Thoracic aorta (tissue), 2 donors: ENCODE measurements at regions not wholly inside any gene's neighbourhood (a gene's known extent, or its start where the extent isn't known, plus 50 kb on each side); places are given as distances from the start of the nearest gene placed in this dataset.

Source experiments
- ATAC-seq: fragments of 150-250 bp; one replicate; pipeline ENCODE4 v1.8.0; 2017; ENCODE audit warnings: low read depth; ENCODE audit not compliant: insufficient number of reproducible peaks, low FRiP score
- DNase-seq: peaks from one replicate; pipeline ENCODE4 v3.0.0-alpha.2; 2020; ENCODE audit warnings: low spot score
- H3K27ac ChIP-seq, 2 donors: fragments of 200-600 bp; sonication (generic); 1 replicate in 1 of 2; 2 replicates in 1 of 2; pipeline ENCODE4 v1.5.1; 2016; ENCODE audit warnings: mild to moderate bottlenecking in 2 of 2, moderate library complexity in 2 of 2
- H3K27me3 ChIP-seq: fragments of 200-600 bp; sonication (generic); replicated peaks from 2 replicates; pipeline ENCODE4 v1.6.0; 2016; ENCODE audit warnings: mild to moderate bottlenecking; ENCODE audit not compliant: insufficient read depth
- H3K36me3 ChIP-seq: fragments of 200-600 bp; sonication (generic); one replicate; pipeline ENCODE4 v1.5.1; 2016
- H3K4me1 ChIP-seq, 2 donors: fragments of 200-600 bp; sonication (generic); 1 replicate in 1 of 2; 2 replicates in 1 of 2; pipeline versions ENCODE4 v1.5.1 to v1.6.0; 2016; ENCODE audit warnings: low read depth in 2 of 2, mild to moderate bottlenecking in 1 of 2; ENCODE audit not compliant: control insufficient read depth in 1 of 2
- H3K4me3 ChIP-seq: fragments of 200-600 bp; sonication (generic); 2 replicates; pipeline ENCODE4 v1.5.1; 2016; ENCODE audit warnings: mild to moderate bottlenecking
- H3K9me3 ChIP-seq: fragments of 200-600 bp; sonication (generic); 2 replicates; pipeline ENCODE4 v1.5.1; 2016
- TF ChIP-seq, protein P1 (sequence below): fragments of 200-600 bp; sonication (generic); IDR thresholded peaks from one replicate; pipeline ENCODE4 v1.5.1; 2019; ENCODE audit warnings: antibody characterized with exemption

- ATAC-seq (no peak), DNase-seq (no peak)
- Histone ChIP-seq H3K4me1 (no peaks in the 10 kb centered on the region), H3K9me3 (no peaks in the 10 kb centered on the region), H3K27ac (no peak overlapping the region), H3K36me3 (no peaks in the 10 kb centered on the region), H3K4me3 (no peak overlapping the region), H3K27me3 (no peaks in the 10 kb centered on the region)
- TF ChIP-seq, protein P1, sequence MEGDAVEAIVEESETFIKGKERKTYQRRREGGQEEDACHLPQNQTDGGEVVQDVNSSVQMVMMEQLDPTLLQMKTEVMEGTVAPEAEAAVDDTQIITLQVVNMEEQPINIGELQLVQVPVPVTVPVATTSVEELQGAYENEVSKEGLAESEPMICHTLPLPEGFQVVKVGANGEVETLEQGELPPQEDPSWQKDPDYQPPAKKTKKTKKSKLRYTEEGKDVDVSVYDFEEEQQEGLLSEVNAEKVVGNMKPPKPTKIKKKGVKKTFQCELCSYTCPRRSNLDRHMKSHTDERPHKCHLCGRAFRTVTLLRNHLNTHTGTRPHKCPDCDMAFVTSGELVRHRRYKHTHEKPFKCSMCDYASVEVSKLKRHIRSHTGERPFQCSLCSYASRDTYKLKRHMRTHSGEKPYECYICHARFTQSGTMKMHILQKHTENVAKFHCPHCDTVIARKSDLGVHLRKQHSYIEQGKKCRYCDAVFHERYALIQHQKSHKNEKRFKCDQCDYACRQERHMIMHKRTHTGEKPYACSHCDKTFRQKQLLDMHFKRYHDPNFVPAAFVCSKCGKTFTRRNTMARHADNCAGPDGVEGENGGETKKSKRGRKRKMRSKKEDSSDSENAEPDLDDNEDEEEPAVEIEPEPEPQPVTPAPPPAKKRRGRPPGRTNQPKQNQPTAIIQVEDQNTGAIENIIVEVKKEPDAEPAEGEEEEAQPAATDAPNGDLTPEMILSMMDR, result no peak
These were observed 539.1 kb downstream of the TMTC2 start for GRCh38 chr12:83225806-83226205.

DNA sequence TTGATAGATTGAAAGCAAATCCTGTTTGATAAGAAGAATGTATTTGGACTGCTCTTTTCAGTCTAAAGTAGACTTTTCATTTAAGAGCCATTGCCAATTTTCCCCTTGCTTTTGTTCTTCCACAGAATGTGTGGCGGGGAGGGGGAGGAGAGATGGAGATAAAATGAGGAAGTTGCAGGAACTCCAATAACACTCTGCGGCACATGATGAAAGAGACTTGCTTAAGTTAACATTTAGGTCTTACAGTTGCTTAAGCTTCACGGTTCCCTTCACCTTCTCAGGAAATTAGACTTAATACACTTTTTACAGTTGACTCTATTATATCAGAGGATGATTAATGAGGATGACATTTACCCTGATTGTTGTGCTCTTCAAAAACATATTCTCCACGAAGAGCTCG, 537.3 kb downstream of the TMTC2 start:
- Histone ChIP-seq H3K4me3 (no peak overlapping the region), H3K27me3 (no peaks in the 10 kb centered on the region), H3K4me1 (no peaks in the 10 kb centered on the region), H3K27ac (no peak overlapping the region), H3K9me3 (no peaks in the 10 kb centered on the region), H3K36me3 (no peaks in the 10 kb centered on the region)
- DNase-seq (no peak), ATAC-seq (no peak)
- TF ChIP-seq, protein P1, result no peak

GRCh38 chr12:83220774-83221173, 534.1 kb downstream of the TMTC2 start:
- H3K4me1 ChIP-seq, result no peaks in the 10 kb centered on the region
- no peaks in the 10 kb centered on the region for H3K27me3 ChIP-seq
- TF ChIP-seq, protein P1, result no peak
- ATAC-seq, result no peak
- no peak overlapping the region for H3K4me3 ChIP-seq
- no peaks in the 10 kb centered on the region for H3K9me3 ChIP-seq
- no peak overlapping the region for H3K27ac ChIP-seq
- H3K36me3 ChIP-seq, result no peaks in the 10 kb centered on the region
- DNase-seq, result no peak

GRCh38 chr12:83216230-83216629, 529.5 kb downstream of the TMTC2 start:
- H3K27ac ChIP-seq, result no peak overlapping the region
- no peak for DNase-seq
- ATAC-seq, result no peak
- H3K9me3 ChIP-seq, result no peaks in the 10 kb centered on the region
- H3K4me1 ChIP-seq, result no peaks in the 10 kb centered on the region
- no peaks in the 10 kb centered on the region for H3K27me3 ChIP-seq
- H3K36me3 ChIP-seq, result no peaks in the 10 kb centered on the region
- TF ChIP-seq, protein P1, result no peak
- no peak overlapping the region for H3K4me3 ChIP-seq

GRCh38 chr12:83214185-83214584, 527.5 kb downstream of the TMTC2 start:
- Histone ChIP-seq H3K4me3 (no peak overlapping the region), H3K27ac (no peak overlapping the region), H3K9me3 (no peaks in the 10 kb centered on the region), H3K4me1 (no peaks in the 10 kb centered on the region), H3K36me3 (no peaks in the 10 kb centered on the region), H3K27me3 (no peaks in the 10 kb centered on the region)
- DNase-seq (no peak), ATAC-seq (no peak)
- TF ChIP-seq, protein P1, result no peak
